Upper lobe of left lung (tissue), 6 donors: ENCODE measurements at regions not wholly inside any gene's neighbourhood (a gene's known extent, or its start where the extent isn't known, plus 50 kb on each side); places are given as distances from the start of the nearest gene placed in this dataset.

Experiments used
- ATAC-seq, 2 donors: fragments of 200-7000 bp; cut with Tn5 transposase; one replicate each; pipeline ENCODE4 v1.9.1; 2022; ENCODE audit warnings: mild to moderate bottlenecking in 2 of 2, moderate library complexity in 2 of 2; ENCODE audit not compliant: low FRiP score in 2 of 2
- DNase-seq, 2 donors: peaks; one replicate each; pipeline ENCODE4 v3.0.0-alpha.2; 2019 to 2020
- H3K27ac ChIP-seq, 4 donors: fragments of 200-600 bp; sonication (generic); one replicate each; pipeline ENCODE4 v1.5.1; 2016 to 2019
- H3K27me3 ChIP-seq, 4 donors: fragments of 200-600 bp; sonication (generic); one replicate each; pipeline ENCODE4 v1.5.1; 2017 to 2019
- H3K36me3 ChIP-seq, 4 donors: fragments of 200-600 bp; sonication (generic); one replicate each; pipeline ENCODE4 v1.5.1; 2016 to 2019
- H3K4me1 ChIP-seq, 4 donors: fragments of 200-600 bp; sonication (generic); one replicate each; pipeline ENCODE4 v1.5.1; 2018 to 2019
- H3K4me3 ChIP-seq, 4 donors: fragments of 200-600 bp; sonication (generic); one replicate each; pipeline ENCODE4 v1.5.1; 2017 to 2019; ENCODE audit warnings: mild to moderate bottlenecking in 2 of 4, moderate library complexity in 1 of 4
- H3K9me3 ChIP-seq, 4 donors: fragments of 200-600 bp; sonication (generic); one replicate each; pipeline ENCODE4 v1.5.1; 2018 to 2019
- CTCF ChIP-seq, 6 experiments: fragments of 450-650 bp in 4 of 6; fragments of 200-600 bp in 2 of 6; sonication (generic) in 2 of 6; IDR thresholded peaks; one replicate each; pipeline ENCODE4 v1.5.1; 2016 to 2019; ENCODE audit warnings: antibody characterized with exemption in 6 of 6
- EP300 ChIP-seq, 4 donors: sonication (generic); formaldehyde crosslinking; IDR thresholded peaks; one replicate each; pipeline ENCODE4 v1.5.1; 2017; ENCODE audit warnings: antibody characterized with exemption in 4 of 4, control low read depth in 2 of 4
- POLR2A ChIP-seq, 4 donors: fragments of 450-650 bp; IDR thresholded peaks; one replicate each; pipeline ENCODE4 v1.5.1; 2016 to 2017; ENCODE audit warnings: antibody characterized with exemption in 4 of 4, mild to moderate bottlenecking in 2 of 4
- POLR2AphosphoS5 ChIP-seq, 2 donors: sonication (generic); formaldehyde crosslinking; IDR thresholded peaks; one replicate each; pipeline ENCODE4 v1.5.1; 2017; ENCODE audit warnings: antibody characterized with exemption in 2 of 2
- WGBS, 2 donors: methylation state at CpG; one replicate each; pipeline ENCODE4 v1.1.5; 2017 to 2018; 5-methylcytosine and 5-hydroxymethylcytosine counted together
- donor health status: DM: no; HTN: no; CAD: no; lungs with moderate emphysema.
- donor health status: DM: no; HTN: yes; CAD: no; lungs with severe emphysema.

GRCh38 chr4:163077680-163078079 is 89.0 kb downstream of the NAF1 start:
- ATAC-seq (no peak), DNase-seq (no peak)
- 52 to 65% methylated on average over 1 of the region's 1 CpG for WGBS, 2 donors

GRCh38 chr4:163072222-163072621 is 94.5 kb downstream of the NAF1 start:
- H3K4me3 ChIP-seq, result no peak overlapping the region
- no peak overlapping the region for H3K27ac ChIP-seq
- TF ChIP-seq EP300 (IDR thresholded peaks at IDR 0.05) (no peak), POLR2A (IDR thresholded peaks at IDR 0.05) (no peak), CTCF (IDR thresholded peaks at IDR 0.05) (no peak), POLR2AphosphoS5 (IDR thresholded peaks at IDR 0.05) (no peak)
- H3K36me3 ChIP-seq, result no peaks in the 10 kb centered on the region
- no peaks in the 10 kb centered on the region for H3K9me3 ChIP-seq
- 64 to 65% methylated on average over 4 of the region's 4 CpGs for WGBS, 2 donors
- no peaks in the 10 kb centered on the region for H3K4me1 ChIP-seq
- H3K27me3 ChIP-seq, result no peaks in the 10 kb centered on the region
- no peak for ATAC-seq
- DNase-seq, result no peak

More at GRCh38 chr4:163077680-163078079, 89.0 kb downstream of the NAF1 start:
- H3K9me3 ChIP-seq, result no peaks in the 10 kb centered on the region
- H3K4me1 ChIP-seq, result no peaks in the 10 kb centered on the region
- H3K4me3 ChIP-seq, result no peak overlapping the region
- H3K27ac ChIP-seq, result no peak overlapping the region
- TF ChIP-seq POLR2A (IDR thresholded peaks at IDR 0.05) (no peak), CTCF (IDR thresholded peaks at IDR 0.05) (no peak), EP300 (IDR thresholded peaks at IDR 0.05) (no peak), POLR2AphosphoS5 (IDR thresholded peaks at IDR 0.05) (no peak)
- H3K27me3 ChIP-seq, result no peaks in the 10 kb centered on the region
- no peaks in the 10 kb centered on the region for H3K36me3 ChIP-seq

GRCh38 chr4:163071308-163071707 is 95.4 kb downstream of the NAF1 start:
- H3K4me1 ChIP-seq, result no peaks in the 10 kb centered on the region
- DNase-seq, result no peak
- H3K9me3 ChIP-seq, result no peaks in the 10 kb centered on the region
- no peaks in the 10 kb centered on the region for H3K27me3 ChIP-seq
- no peak overlapping the region for H3K4me3 ChIP-seq
- no peak overlapping the region for H3K27ac ChIP-seq
- no peak for ATAC-seq
- TF ChIP-seq EP300 (IDR thresholded peaks at IDR 0.05) (no peak), POLR2AphosphoS5 (IDR thresholded peaks at IDR 0.05) (no peak), CTCF (IDR thresholded peaks at IDR 0.05) (no peak), POLR2A (IDR thresholded peaks at IDR 0.05) (no peak)
- H3K36me3 ChIP-seq, result no peaks in the 10 kb centered on the region

- Histone ChIP-seq H3K4me3 (no peak overlapping the region), H3K27ac (no peak overlapping the region), H3K4me1 (no peaks in the 10 kb centered on the region), H3K9me3 (no peaks in the 10 kb centered on the region), H3K36me3 (no peaks in the 10 kb centered on the region), H3K27me3 (no peaks in the 10 kb centered on the region)
- WGBS, 2 donors, result 56 to 64% methylated on average over 2 of the region's 2 CpGs
- no peak for TF ChIP-seq POLR2A (IDR thresholded peaks at IDR 0.05)
- ATAC-seq (no peak), DNase-seq (no peak)
These were observed 96.7 kb downstream of the NAF1 start for GRCh38 chr4:163070023-163070422.

GRCh38 chr4:163063891-163064290 is 102.8 kb downstream of the NAF1 start:
- Histone ChIP-seq H3K4me1 (no peaks in the 10 kb centered on the region), H3K27ac (no peak overlapping the region), H3K27me3 (no peaks in the 10 kb centered on the region), H3K4me3 (no peak overlapping the region), H3K9me3 (no peaks in the 10 kb centered on the region), H3K36me3 (no peaks in the 10 kb centered on the region)
- 89 to 95% methylated on average over 3 of the region's 3 CpGs for WGBS, 2 donors
- ATAC-seq, result no peak
- no peak for TF ChIP-seq POLR2A (IDR thresholded peaks at IDR 0.05)
- TF ChIP-seq CTCF (IDR thresholded peaks at IDR 0.05), result no peak
- TF ChIP-seq EP300 (IDR thresholded peaks at IDR 0.05), result no peak
- TF ChIP-seq POLR2AphosphoS5 (IDR thresholded peaks at IDR 0.05), result no peak
- DNase-seq, result no peak
